ENCODE measurements at regions not wholly inside any gene's neighbourhood (a gene's known extent, or its start where the extent isn't known, plus 50 kb on each side); places are given as distances from the start of the nearest gene placed in this dataset.
"Not testable (repeated sequence)": the region's sequence is repeated elsewhere in the genome, so short reads cannot be mapped to it uniquely, and the experiment has no call there.

GRCh38 chr7:106444068-106444655 lies 159.4 kb upstream of the NAMPT start:
- DNase-seq: no peak

GRCh38 chr7:106443156-106443555 lies 158.4 kb upstream of the NAMPT start:
- DNase-seq: no peak

- DNase-seq: no peak
Measured at GRCh38 chr7:106442476-106442875, 157.7 kb upstream of the NAMPT start.

- not testable (repeated sequence) for DNase-seq
Measured at GRCh38 chr7:106441343-106441742, 156.6 kb upstream of the NAMPT start.

- not testable (repeated sequence) for DNase-seq
Measured at GRCh38 chr7:106436933-106437332, 152.2 kb upstream of the NAMPT start.

GRCh38 chr7:106433377-106433776 lies 148.6 kb upstream of the NAMPT start:
- no peak for DNase-seq

- no peak for DNase-seq
Measured at GRCh38 chr7:106430535-106431455, 146.0 kb upstream of the NAMPT start.

GRCh38 chr7:106430103-106430502 lies 145.3 kb upstream of the NAMPT start:
- DNase-seq: no peak

GRCh38 chr7:106426803-106427202 lies 142.0 kb upstream of the NAMPT start:
- no peak for DNase-seq

- peak; percentile 69 for DNase-seq
Measured at GRCh38 chr7:106425017-106425719, 140.4 kb upstream of the NAMPT start.

GRCh38 chr7:106424476-106425016 lies 139.8 kb upstream of the NAMPT start:
- DNase-seq: no peak

GRCh38 chr7:106423821-106424475 lies 139.2 kb upstream of the NAMPT start:
- DNase-seq: no peak

- no peak for DNase-seq
Measured at GRCh38 chr7:106423111-106423510, 138.3 kb upstream of the NAMPT start.

- peak; percentile 98 for DNase-seq
Measured at GRCh38 chr7:106421181-106421762, 136.5 kb upstream of the NAMPT start.

- peak; percentile 63 for DNase-seq
Measured at GRCh38 chr7:106420736-106421135, 136.0 kb upstream of the NAMPT start.

- no peak for DNase-seq
Measured at GRCh38 chr7:106420210-106420609, 135.4 kb upstream of the NAMPT start.

- peak; percentile 83 for DNase-seq
Measured at GRCh38 chr7:106419455-106420182, 134.8 kb upstream of the NAMPT start.

GRCh38 chr7:106418526-106418925 lies 133.7 kb upstream of the NAMPT start:
- peak; percentile 10 for DNase-seq

- no peak for DNase-seq
Measured at GRCh38 chr7:106418094-106418493, 133.3 kb upstream of the NAMPT start.

- no peak for DNase-seq
Measured at GRCh38 chr7:106417273-106417902, 132.6 kb upstream of the NAMPT start.

- no peak for DNase-seq
Measured at GRCh38 chr7:106416430-106416829, 131.6 kb upstream of the NAMPT start.

All from DMS79 (cell line).